Liver (tissue), 3 donors: ENCODE measurements at regions not wholly inside any gene's neighbourhood (a gene's known extent, or its start where the extent isn't known, plus 50 kb on each side); places are given as distances from the start of the nearest gene placed in this dataset.

Source experiments
- EGR1 ChIP-seq, 2 donors: IDR thresholded peaks; 2 replicates each; pipeline ENCODE4 v1.6.1; 2016 to 2018; ENCODE audit warnings: antibody characterized with exemption in 2 of 2, low read depth in 2 of 2
- HNF4G ChIP-seq: IDR thresholded peaks from 2 replicates; pipeline ENCODE4 v1.6.1; 2016; ENCODE audit warnings: antibody characterized with exemption
- YY1 ChIP-seq: IDR thresholded peaks from 2 replicates; pipeline ENCODE4 v1.6.1; 2016; ENCODE audit warnings: antibody characterized with exemption, mild to moderate bottlenecking
- TF ChIP-seq, protein P1 (sequence below): fragments of 150-350 bp; IDR thresholded peaks from 2 replicates; pipeline ENCODE4 v1.5.1; 2017; ENCODE audit warnings: improper control_type of control experiment, low read depth, low read length; ENCODE audit not compliant: missing input control
- donor health status: healthy.
- donor health status: healthy.

DNA sequence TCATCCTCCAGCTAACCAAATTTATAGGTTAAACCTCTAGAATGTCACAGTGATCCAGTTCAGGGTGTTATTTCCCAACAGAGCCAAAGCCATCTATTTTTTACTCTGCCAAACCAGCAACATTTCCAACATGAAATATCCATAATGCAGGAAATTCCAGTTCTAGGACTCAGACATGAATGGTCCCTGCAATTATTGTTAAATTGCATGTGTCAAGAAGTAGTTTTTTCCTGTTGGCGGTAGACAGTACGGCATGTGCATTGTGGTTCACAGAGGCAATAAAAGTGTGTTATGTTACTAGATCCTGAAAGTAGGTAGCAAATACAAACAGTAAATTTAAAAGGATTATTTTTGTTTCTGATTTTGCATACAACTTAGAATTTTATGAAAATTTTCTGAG is 215.7 kb upstream of the THBS1 start:
- TF ChIP-seq, protein P1, sequence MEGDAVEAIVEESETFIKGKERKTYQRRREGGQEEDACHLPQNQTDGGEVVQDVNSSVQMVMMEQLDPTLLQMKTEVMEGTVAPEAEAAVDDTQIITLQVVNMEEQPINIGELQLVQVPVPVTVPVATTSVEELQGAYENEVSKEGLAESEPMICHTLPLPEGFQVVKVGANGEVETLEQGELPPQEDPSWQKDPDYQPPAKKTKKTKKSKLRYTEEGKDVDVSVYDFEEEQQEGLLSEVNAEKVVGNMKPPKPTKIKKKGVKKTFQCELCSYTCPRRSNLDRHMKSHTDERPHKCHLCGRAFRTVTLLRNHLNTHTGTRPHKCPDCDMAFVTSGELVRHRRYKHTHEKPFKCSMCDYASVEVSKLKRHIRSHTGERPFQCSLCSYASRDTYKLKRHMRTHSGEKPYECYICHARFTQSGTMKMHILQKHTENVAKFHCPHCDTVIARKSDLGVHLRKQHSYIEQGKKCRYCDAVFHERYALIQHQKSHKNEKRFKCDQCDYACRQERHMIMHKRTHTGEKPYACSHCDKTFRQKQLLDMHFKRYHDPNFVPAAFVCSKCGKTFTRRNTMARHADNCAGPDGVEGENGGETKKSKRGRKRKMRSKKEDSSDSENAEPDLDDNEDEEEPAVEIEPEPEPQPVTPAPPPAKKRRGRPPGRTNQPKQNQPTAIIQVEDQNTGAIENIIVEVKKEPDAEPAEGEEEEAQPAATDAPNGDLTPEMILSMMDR, result no peak
- no peak for TF ChIP-seq YY1
- TF ChIP-seq EGR1 (IDR thresholded peaks at IDR 0.05; ENCODE audit: low read depth in 2 of 2), result no peak
- no peak for TF ChIP-seq HNF4G
